HG02885 (cell line): ENCODE measurements at regions not wholly inside any gene's neighbourhood (a gene's known extent, or its start where the extent isn't known, plus 50 kb on each side); places are given as distances from the start of the nearest gene placed in this dataset.

Experiments
- ATAC-seq: cut with Tn5 transposase; IDR thresholded peaks from one replicate; pipeline ENCODE4 v1.9.1; 2021; ENCODE audit warnings: mild to moderate bottlenecking; ENCODE audit not compliant: unreplicated experiment, poor library complexity

DNA sequence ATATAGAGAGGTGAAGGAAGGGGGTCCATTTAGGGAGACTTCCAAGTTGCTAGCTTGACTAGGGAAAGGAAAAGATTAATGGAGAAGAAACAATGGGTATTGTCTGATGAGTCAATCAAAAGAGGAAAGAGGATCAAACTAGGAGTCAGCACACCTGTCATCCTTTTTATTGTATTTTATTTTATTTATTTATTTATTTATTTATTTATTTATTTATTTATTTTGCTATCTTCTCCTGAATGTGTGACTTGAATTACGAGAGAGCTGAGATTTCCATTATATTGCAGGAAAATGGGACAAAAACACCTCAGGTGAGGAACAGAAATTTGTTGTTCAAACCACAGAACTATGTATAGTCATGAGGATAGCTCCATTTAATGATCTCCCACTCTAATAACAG lies 58.9 kb downstream of the NUDT11 start:
- ATAC-seq = no peak

DNA sequence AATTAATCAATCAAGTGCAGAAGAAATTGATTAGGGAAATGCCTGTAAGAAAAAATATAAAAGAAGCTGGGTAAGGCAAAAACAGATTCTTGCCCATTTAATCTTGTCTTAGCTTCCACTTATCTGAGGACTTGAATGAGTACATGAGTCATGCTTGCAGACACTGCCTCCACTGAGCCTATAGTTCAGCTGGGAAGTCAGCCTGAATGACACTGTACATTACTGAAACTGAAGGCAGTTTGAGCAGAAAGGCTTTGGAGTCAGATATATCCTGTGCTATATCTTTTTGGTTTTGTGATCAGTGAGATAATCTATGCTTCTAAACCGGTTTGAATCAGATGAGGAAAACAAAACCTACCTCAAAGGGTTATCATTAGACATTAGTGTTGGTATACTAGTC lies 61.3 kb downstream of the NUDT11 start:
- ATAC-seq = no peak

DNA sequence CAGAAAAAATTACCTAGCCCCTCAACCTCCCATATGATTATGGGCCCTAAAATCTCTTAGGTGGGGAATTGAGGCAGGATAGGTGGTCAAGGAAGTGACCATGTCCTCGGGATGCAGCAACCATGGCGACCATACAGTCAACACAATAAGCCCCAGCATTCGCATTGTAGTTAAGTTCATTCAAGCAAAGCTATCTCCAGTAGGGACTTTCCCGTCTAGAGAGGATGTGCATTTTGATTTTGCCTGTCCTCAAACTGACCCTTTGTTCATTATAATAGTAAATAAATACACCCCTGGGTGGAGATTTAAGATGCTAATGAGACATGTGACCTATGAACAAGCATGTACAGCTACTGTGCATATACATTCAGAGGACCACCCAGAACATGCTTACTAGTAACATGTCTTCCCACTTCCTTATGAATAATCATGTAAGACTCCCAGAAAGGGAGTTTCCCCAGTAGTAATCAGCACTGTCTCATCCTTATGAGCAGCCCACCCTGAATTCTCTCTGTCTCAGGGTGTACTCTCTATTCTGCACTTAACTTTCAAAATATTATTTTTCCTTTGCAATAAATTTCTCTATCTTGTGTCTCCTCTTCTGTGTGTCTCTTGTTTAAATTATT lies 74.3 kb downstream of the NUDT11 start:
- ATAC-seq = no peak

DNA sequence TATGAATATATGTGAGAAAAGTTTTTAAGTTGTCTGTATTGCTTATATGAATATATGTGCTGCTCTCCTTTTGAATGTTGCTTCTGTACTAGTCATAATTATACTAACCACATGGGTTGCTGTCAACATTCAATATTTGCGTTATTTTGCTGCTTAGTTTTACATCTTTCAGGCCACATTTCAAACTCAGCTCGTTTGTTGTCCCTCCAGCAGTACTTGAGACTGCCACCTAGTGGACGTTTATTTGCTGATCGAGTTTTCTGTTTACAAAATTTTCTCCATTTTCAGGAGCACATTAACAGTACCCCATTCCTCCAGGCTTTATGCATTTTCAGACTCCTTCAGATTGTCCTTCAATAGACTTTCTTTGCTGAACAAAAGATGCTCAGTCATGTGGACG lies 75.8 kb downstream of the NUDT11 start:
- ATAC-seq = peak; percentile 45

DNA sequence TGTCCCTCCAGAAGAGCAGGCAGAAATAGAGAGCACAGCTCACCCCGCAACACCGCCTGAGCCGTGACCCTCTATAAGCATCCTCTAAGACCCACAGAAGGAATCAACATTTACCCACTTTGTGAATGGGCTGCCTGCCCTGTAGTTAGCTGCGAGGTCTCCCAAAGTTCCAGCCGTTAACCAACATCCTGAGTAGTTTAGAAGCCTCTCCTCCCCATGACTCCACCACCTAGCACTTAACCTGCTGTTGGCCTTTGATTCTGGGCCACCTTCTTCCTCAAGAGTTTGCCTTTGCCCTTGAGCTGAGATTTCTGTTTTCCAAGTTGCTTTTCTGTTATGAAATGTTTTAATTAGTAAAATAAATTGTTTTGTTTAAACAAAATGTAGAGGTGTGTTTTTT lies 75.8 kb downstream of the NUDT10 start:
- ATAC-seq = no peak

DNA sequence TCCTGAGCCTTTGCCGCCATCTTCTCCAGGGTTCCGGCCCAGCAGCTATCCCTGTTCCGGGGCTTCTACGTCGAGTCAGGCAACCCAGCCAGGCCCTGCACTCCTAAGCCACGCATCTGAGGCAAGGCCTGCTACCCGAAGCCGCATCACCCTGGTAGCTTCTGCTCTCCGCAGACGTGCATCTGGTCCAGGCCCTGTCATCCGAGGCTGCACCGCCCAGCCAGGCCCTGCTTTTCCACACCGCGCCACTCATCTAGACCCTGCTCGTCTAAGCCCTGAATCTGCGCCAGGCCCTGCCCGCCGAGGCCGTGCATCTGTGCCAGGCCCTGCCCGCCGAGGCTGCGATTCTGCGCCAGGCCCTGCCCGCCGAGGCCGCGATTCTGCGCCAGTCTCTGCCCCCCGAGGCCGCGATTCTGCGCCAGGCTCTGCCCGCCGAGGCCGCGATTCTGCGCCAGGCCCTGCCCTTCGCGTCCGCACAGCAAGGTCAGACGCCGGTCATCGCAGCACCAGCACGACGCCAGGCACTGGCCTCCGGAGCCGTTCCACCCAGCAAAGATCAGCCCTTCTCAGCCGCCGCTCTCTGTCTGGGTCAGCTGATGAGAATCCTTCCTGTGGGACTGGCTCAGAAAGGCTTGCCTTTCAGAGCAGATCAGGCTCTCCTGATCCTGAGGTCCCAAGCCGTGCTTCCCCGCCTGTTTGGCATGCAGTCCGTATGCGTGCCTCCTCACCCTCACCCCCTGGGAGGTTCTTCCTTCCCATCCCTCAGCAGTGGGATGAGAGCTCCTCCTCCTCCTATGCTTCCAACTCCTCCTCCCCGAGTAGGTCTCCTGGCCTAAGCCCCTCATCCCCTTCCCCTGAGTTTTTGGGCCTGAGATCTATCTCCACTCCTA lies 75.1 kb downstream of the NUDT10 start:
- ATAC-seq = no peak

DNA sequence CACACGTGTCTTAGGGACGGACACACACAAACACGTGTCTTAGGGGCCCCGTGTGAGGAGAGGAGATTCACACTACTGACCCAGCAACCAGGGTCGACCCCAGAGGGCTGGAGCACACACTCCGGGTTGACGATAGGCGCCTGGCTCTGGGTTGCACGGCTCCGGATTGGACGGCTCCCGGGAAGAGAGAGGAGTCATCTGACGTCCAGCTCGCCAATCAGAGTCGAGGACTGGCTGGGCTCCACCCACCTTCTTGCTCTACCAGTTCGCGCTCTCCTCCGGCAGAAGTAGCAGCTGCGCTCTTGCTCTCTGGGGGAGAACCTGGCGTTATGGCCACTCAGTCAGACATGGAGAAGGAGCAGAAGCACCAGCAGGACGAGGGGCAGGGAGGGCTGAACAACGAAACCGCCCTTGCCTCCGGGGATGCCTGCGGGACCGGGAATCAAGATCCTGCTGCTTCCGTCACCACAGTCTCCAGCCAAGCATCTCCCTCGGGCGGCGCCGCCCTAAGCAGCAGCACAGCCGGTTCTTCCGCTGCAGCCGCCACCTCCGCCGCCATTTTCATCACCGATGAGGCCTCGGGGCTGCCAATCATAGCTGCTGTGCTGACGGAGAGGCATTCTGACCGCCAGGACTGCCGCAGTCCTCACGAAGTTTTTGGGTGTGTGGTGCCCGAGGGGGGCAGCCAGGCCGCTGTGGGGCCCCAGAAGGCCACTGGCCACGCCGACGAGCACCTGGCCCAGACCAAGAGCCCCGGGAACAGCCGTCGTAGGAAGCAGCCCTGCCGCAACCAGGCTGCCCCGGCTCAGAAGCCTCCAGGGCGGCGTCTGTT lies 74.3 kb downstream of the NUDT10 start:
- ATAC-seq = no peak

DNA sequence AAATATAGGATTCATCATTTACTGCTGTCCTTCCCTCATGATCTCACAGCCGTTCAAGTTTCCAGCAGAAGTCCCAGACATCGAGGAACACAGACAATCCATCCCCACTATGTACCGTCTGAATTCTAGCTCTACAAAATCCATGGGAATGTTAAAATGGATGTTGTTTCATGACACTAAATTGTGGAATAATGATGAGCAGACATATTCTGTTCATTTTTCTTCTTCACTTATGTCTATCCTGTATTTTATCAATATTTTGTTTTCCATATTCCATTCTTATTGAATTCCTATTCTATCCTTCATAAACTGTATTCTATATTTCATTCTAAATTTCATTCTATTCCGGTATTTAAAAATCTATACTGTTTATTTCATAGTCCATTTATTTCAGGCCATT lies 71.8 kb downstream of the NUDT10 start:
- no peak for ATAC-seq

DNA sequence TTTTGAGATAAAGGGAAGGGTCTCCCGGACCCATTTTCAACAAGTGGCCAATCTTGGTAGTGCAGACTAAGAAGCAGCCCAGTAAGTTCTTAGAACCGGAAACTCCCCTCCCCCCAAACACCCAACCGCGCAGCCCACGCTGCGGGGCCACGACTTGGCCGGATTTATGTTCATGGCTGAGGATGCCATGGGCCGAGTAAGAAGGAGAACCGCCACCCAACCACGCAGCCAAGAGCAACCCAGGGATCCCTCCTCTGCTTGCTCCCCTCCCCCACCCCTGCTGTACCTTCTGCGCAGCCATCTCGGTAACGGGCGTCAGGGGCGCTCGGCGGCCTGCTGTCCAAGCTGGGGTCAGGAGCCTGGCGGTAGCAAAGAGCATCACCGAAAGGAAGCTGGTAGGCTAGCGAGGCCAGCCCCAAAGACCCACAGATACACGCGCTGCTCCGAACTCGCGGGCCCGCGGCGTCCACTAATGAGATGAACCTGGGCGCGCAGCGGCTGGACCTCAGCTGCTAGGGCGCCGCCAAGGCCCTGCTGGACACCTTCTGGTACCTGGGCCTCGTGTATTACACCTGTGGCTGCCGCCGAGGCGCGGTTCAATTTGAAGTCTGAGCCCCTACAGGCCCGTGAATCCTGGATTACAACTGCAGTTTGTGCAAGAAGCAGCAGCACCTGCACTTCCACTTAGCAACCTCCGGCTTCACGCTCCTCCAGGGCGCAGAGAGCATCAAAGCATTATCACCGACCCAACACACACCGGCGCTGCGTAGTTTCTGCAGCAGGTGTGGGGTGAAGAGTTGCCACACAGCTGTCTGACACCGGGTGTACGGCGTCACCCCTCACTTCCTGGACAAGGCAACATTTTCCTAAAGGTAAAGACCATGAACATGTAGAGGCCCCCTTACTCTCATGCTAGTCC lies 63.4 kb downstream of the NUDT10 start:
- ATAC-seq = no peak

DNA sequence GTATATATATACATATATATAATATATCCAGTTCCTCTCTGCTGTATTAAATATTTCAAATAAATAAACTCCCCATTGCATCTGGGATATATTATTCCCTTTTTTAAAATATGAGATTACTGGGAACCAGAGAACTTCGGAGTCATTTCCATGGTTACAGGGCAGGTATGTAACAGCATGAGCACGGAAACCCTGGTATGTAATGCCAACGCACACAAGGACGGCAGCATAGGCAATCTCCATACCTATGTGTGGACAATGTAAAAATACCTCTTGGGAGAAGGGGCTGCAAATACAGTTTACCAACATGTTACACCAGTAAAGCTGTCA lies 62.8 kb downstream of the NUDT10 start:
- ATAC-seq = no peak
